ENCODE measurements at regions not wholly inside any gene's neighbourhood (a gene's known extent, or its start where the extent isn't known, plus 50 kb on each side); places are given as distances from the start of the nearest gene placed in this dataset.
"Not testable (repeated sequence)": the region's sequence is repeated elsewhere in the genome, so short reads cannot be mapped to it uniquely, and the experiment has no call there.

- no peaks in the 10 kb centered on the region for H3K36me3 ChIP-seq (ENCODE audit: control insufficient read depth in 2 of 2, insufficient read depth in 2 of 2, low read length in 1 of 2)
- H3K4me3 ChIP-seq (ENCODE audit: low read depth in 1 of 2, low read length in 2 of 2), result no peak overlapping the region
- 90 to 92% methylated on average over 3 of the region's 3 CpGs for WGBS, 2 donors
- H3K27ac ChIP-seq (ENCODE audit: low read depth in 2 of 2, low read length in 1 of 2), result no peak overlapping the region
- no peaks in the 10 kb centered on the region for H3K9me3 ChIP-seq (ENCODE audit: control insufficient read depth in 2 of 2, insufficient read depth in 1 of 2, low read depth in 1 of 2, low read length in 1 of 2)
- no peaks in the 10 kb centered on the region for H3K4me1 ChIP-seq (ENCODE audit: control insufficient read depth in 2 of 2, insufficient read depth in 2 of 2, low read length in 1 of 2)
- no peaks in the 10 kb centered on the region for H3K27me3 ChIP-seq (ENCODE audit: control insufficient read depth in 1 of 2, insufficient read depth in 2 of 2, low read length in 2 of 2)
These were observed 231.3 kb upstream of the TET2 start for GRCh38 chr4:104915373-104915772.

- H3K4me1 ChIP-seq (ENCODE audit: control insufficient read depth in 2 of 2, insufficient read depth in 2 of 2, low read length in 1 of 2), result no peaks in the 10 kb centered on the region
- H3K27ac ChIP-seq (ENCODE audit: low read depth in 2 of 2, low read length in 1 of 2), result no peak overlapping the region
- no peaks in the 10 kb centered on the region for H3K27me3 ChIP-seq (ENCODE audit: control insufficient read depth in 1 of 2, insufficient read depth in 2 of 2, low read length in 2 of 2)
- H3K36me3 ChIP-seq (ENCODE audit: control insufficient read depth in 2 of 2, insufficient read depth in 2 of 2, low read length in 1 of 2), result no peaks in the 10 kb centered on the region
- H3K4me3 ChIP-seq (ENCODE audit: low read depth in 1 of 2, low read length in 2 of 2), result no peak overlapping the region
- H3K9me3 ChIP-seq (ENCODE audit: control insufficient read depth in 2 of 2, insufficient read depth in 1 of 2, low read depth in 1 of 2, low read length in 1 of 2), result no peaks in the 10 kb centered on the region
- 64 to 67% methylated on average over 3 of the region's 3 CpGs for WGBS, 2 donors
These were observed 230.8 kb upstream of the TET2 start for GRCh38 chr4:104915864-104916263.

GRCh38 chr4:104919406-104919805 is 227.3 kb upstream of the TET2 start:
- Histone ChIP-seq H3K27ac (ENCODE audit: low read depth in 2 of 2, low read length in 1 of 2) (no peak overlapping the region), H3K4me3 (ENCODE audit: low read depth in 1 of 2, low read length in 2 of 2) (no peak overlapping the region), H3K27me3 (ENCODE audit: control insufficient read depth in 1 of 2, insufficient read depth in 2 of 2, low read length in 2 of 2) (no peaks in the 10 kb centered on the region), H3K36me3 (ENCODE audit: control insufficient read depth in 2 of 2, insufficient read depth in 2 of 2, low read length in 1 of 2) (no peaks in the 10 kb centered on the region), H3K4me1 (ENCODE audit: control insufficient read depth in 2 of 2, insufficient read depth in 2 of 2, low read length in 1 of 2) (no peaks in the 10 kb centered on the region), H3K9me3 (ENCODE audit: control insufficient read depth in 2 of 2, insufficient read depth in 1 of 2, low read depth in 1 of 2, low read length in 1 of 2) (no peaks in the 10 kb centered on the region)

- Histone ChIP-seq H3K27me3 (ENCODE audit: control insufficient read depth in 1 of 2, insufficient read depth in 2 of 2, low read length in 2 of 2) (no peaks in the 10 kb centered on the region), H3K4me3 (ENCODE audit: low read depth in 1 of 2, low read length in 2 of 2) (no peak overlapping the region), H3K4me1 (ENCODE audit: control insufficient read depth in 2 of 2, insufficient read depth in 2 of 2, low read length in 1 of 2) (peaks cover 0 to 2% of the 10 kb centered on the region in 2 donors), H3K36me3 (ENCODE audit: control insufficient read depth in 2 of 2, insufficient read depth in 2 of 2, low read length in 1 of 2) (no peaks in the 10 kb centered on the region), H3K27ac (ENCODE audit: low read depth in 2 of 2, low read length in 1 of 2) (no peak overlapping the region), H3K9me3 (ENCODE audit: control insufficient read depth in 2 of 2, insufficient read depth in 1 of 2, low read depth in 1 of 2, low read length in 1 of 2) (no peaks in the 10 kb centered on the region)
- WGBS, 2 donors, result 91 to 94% methylated on average over 7 of the region's 7 CpGs
These were observed 216.4 kb upstream of the TET2 start for GRCh38 chr4:104930298-104930697.

- 40 to 45% methylated on average over 5 of the region's 5 CpGs for WGBS, 2 donors
- H3K4me3 ChIP-seq (ENCODE audit: low read depth in 1 of 2, low read length in 2 of 2); H3K27ac ChIP-seq (ENCODE audit: low read depth in 2 of 2, low read length in 1 of 2); H3K4me1 ChIP-seq (ENCODE audit: control insufficient read depth in 2 of 2, insufficient read depth in 2 of 2, low read length in 1 of 2); H3K36me3 ChIP-seq (ENCODE audit: control insufficient read depth in 2 of 2, insufficient read depth in 2 of 2, low read length in 1 of 2); H3K9me3 ChIP-seq (ENCODE audit: control insufficient read depth in 2 of 2, insufficient read depth in 1 of 2, low read depth in 1 of 2, low read length in 1 of 2); H3K27me3 ChIP-seq (ENCODE audit: control insufficient read depth in 1 of 2, insufficient read depth in 2 of 2, low read length in 2 of 2): not testable (repeated sequence)
These were observed 215.6 kb upstream of the TET2 start for GRCh38 chr4:104930745-104931736.

GRCh38 chr4:104938624-104939023 is 208.1 kb upstream of the TET2 start:
- H3K4me1 ChIP-seq (ENCODE audit: control insufficient read depth in 2 of 2, insufficient read depth in 2 of 2, low read length in 1 of 2), result no peaks in the 10 kb centered on the region
- no peaks in the 10 kb centered on the region for H3K27me3 ChIP-seq (ENCODE audit: control insufficient read depth in 1 of 2, insufficient read depth in 2 of 2, low read length in 2 of 2)
- no peaks in the 10 kb centered on the region for H3K36me3 ChIP-seq (ENCODE audit: control insufficient read depth in 2 of 2, insufficient read depth in 2 of 2, low read length in 1 of 2)
- 92 to 98% methylated on average over 1 of the region's 1 CpG for WGBS, 2 donors
- no peak overlapping the region for H3K27ac ChIP-seq (ENCODE audit: low read depth in 2 of 2, low read length in 1 of 2)
- H3K9me3 ChIP-seq (ENCODE audit: control insufficient read depth in 2 of 2, insufficient read depth in 1 of 2, low read depth in 1 of 2, low read length in 1 of 2), result no peaks in the 10 kb centered on the region
- no peak overlapping the region for H3K4me3 ChIP-seq (ENCODE audit: low read depth in 1 of 2, low read length in 2 of 2)

GRCh38 chr4:104940927-104941326 is 205.7 kb upstream of the TET2 start:
- H3K36me3 ChIP-seq (ENCODE audit: control insufficient read depth in 2 of 2, insufficient read depth in 2 of 2, low read length in 1 of 2), result no peaks in the 10 kb centered on the region
- no peak overlapping the region for H3K27ac ChIP-seq (ENCODE audit: low read depth in 2 of 2, low read length in 1 of 2)
- H3K4me1 ChIP-seq (ENCODE audit: control insufficient read depth in 2 of 2, insufficient read depth in 2 of 2, low read length in 1 of 2), result no peaks in the 10 kb centered on the region
- no peaks in the 10 kb centered on the region for H3K9me3 ChIP-seq (ENCODE audit: control insufficient read depth in 2 of 2, insufficient read depth in 1 of 2, low read depth in 1 of 2, low read length in 1 of 2)
- H3K4me3 ChIP-seq (ENCODE audit: low read depth in 1 of 2, low read length in 2 of 2), result no peak overlapping the region
- H3K27me3 ChIP-seq (ENCODE audit: control insufficient read depth in 1 of 2, insufficient read depth in 2 of 2, low read length in 2 of 2), result no peaks in the 10 kb centered on the region
- WGBS, 2 donors, result 85 to 88% methylated on average over 2 of the region's 2 CpGs

GRCh38 chr4:104941661-104942062 is 205.0 kb upstream of the TET2 start:
- Histone ChIP-seq H3K9me3 (ENCODE audit: control insufficient read depth in 2 of 2, insufficient read depth in 1 of 2, low read depth in 1 of 2, low read length in 1 of 2) (no peaks in the 10 kb centered on the region), H3K4me3 (ENCODE audit: low read depth in 1 of 2, low read length in 2 of 2) (no peak overlapping the region), H3K27me3 (ENCODE audit: control insufficient read depth in 1 of 2, insufficient read depth in 2 of 2, low read length in 2 of 2) (no peaks in the 10 kb centered on the region), H3K4me1 (ENCODE audit: control insufficient read depth in 2 of 2, insufficient read depth in 2 of 2, low read length in 1 of 2) (no peaks in the 10 kb centered on the region), H3K27ac (ENCODE audit: low read depth in 2 of 2, low read length in 1 of 2) (no peak overlapping the region), H3K36me3 (ENCODE audit: control insufficient read depth in 2 of 2, insufficient read depth in 2 of 2, low read length in 1 of 2) (no peaks in the 10 kb centered on the region)
- WGBS, 2 donors, result 27 to 34% methylated on average over 1 of the region's 1 CpG

- Histone ChIP-seq H3K4me1 (ENCODE audit: control insufficient read depth in 2 of 2, insufficient read depth in 2 of 2, low read length in 1 of 2) (no peaks in the 10 kb centered on the region), H3K27me3 (ENCODE audit: control insufficient read depth in 1 of 2, insufficient read depth in 2 of 2, low read length in 2 of 2) (no peaks in the 10 kb centered on the region), H3K36me3 (ENCODE audit: control insufficient read depth in 2 of 2, insufficient read depth in 2 of 2, low read length in 1 of 2) (no peaks in the 10 kb centered on the region), H3K4me3 (ENCODE audit: low read depth in 1 of 2, low read length in 2 of 2) (no peak overlapping the region), H3K9me3 (ENCODE audit: control insufficient read depth in 2 of 2, insufficient read depth in 1 of 2, low read depth in 1 of 2, low read length in 1 of 2) (no peaks in the 10 kb centered on the region), H3K27ac (ENCODE audit: low read depth in 2 of 2, low read length in 1 of 2) (no peak overlapping the region)
- WGBS, 2 donors, result 72 to 73% methylated on average over 6 of the region's 6 CpGs
These were observed 203.5 kb upstream of the TET2 start for GRCh38 chr4:104942990-104943743.
